ENCODE measurements at regions not wholly inside any gene's neighbourhood (a gene's known extent, or its start where the extent isn't known, plus 50 kb on each side); places are given as distances from the start of the nearest gene placed in this dataset.

DNA sequence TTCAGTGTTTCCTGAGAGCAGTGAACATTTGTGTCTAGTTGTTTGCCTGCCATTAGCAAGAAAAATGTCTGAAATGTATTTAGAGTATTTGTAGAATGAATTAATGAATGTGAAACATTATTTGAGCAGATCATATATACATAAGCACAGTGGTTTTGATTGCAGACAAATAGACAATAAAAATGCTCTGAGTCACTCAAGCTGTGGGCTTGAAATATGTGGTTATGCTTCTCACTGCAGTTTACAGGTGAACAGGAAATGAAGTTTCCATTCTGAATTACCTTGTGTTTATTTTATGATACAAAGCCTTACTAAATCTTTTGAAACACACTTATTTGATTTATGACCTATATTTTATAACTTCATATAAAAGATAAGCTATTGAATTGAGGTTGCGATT is 827.7 kb downstream of the TMTC2 start:
- TF ChIP-seq, protein P1, sequence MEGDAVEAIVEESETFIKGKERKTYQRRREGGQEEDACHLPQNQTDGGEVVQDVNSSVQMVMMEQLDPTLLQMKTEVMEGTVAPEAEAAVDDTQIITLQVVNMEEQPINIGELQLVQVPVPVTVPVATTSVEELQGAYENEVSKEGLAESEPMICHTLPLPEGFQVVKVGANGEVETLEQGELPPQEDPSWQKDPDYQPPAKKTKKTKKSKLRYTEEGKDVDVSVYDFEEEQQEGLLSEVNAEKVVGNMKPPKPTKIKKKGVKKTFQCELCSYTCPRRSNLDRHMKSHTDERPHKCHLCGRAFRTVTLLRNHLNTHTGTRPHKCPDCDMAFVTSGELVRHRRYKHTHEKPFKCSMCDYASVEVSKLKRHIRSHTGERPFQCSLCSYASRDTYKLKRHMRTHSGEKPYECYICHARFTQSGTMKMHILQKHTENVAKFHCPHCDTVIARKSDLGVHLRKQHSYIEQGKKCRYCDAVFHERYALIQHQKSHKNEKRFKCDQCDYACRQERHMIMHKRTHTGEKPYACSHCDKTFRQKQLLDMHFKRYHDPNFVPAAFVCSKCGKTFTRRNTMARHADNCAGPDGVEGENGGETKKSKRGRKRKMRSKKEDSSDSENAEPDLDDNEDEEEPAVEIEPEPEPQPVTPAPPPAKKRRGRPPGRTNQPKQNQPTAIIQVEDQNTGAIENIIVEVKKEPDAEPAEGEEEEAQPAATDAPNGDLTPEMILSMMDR (IDR thresholded peaks at IDR 0.05): no peak
- TF ChIP-seq POLR2A (IDR thresholded peaks at IDR 0.05) (no peak), POLR2AphosphoS5 (IDR thresholded peaks at IDR 0.05) (no peak)
